Astrocyte of the cerebellum (primary cell): ENCODE measurements at regions not wholly inside any gene's neighbourhood (a gene's known extent, or its start where the extent isn't known, plus 50 kb on each side); places are given as distances from the start of the nearest gene placed in this dataset.
A peak's percentile ranks its signal among the peaks of the same experiment; 100 is the strongest.

Source experiments
- DNase-seq: peaks from one replicate; pipeline ENCODE4 v3.0.0-alpha.2; 2011; ENCODE audit warnings: low read depth
- H3K4me3 ChIP-seq: 2 replicates; pipeline ENCODE4 v1.5.1; 2011; ENCODE audit warnings: mild to moderate bottlenecking, low read depth, low read length, moderate library complexity
- in situ Hi-C: cut with HindIII; loops from 2 replicates; pipeline ENCODE4 v1.10.0; 2017; ENCODE audit warnings: low sequenced_read_pairs
- TF ChIP-seq, protein P1 (sequence below): IDR thresholded peaks from 2 replicates; pipeline ENCODE4 v1.5.1; 2012; ENCODE audit warnings: low read length, low read depth, moderate library complexity, mild to moderate bottlenecking; ENCODE audit errors: missing control alignments

DNA sequence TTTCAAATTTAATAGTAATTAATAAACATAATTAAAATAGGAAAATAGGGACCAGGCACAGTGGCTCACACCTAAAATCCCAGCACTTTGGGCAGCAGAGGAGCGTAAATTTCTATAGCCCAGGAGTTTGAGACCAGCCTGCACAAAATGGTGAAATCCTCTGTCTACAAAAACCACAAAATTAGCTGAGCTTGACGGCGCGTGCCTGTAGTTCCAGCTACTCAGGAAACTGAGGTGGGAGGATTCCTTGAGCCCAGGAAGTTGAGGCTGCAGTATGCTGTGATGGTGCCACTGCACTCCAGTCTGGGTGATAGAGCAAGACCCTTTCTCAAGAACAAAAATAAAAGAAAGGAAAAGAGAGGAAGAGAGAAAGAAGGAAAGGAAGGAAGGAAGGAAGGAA is 1387.0 kb upstream of the ADGRB3 start:
- TF ChIP-seq, protein P1, sequence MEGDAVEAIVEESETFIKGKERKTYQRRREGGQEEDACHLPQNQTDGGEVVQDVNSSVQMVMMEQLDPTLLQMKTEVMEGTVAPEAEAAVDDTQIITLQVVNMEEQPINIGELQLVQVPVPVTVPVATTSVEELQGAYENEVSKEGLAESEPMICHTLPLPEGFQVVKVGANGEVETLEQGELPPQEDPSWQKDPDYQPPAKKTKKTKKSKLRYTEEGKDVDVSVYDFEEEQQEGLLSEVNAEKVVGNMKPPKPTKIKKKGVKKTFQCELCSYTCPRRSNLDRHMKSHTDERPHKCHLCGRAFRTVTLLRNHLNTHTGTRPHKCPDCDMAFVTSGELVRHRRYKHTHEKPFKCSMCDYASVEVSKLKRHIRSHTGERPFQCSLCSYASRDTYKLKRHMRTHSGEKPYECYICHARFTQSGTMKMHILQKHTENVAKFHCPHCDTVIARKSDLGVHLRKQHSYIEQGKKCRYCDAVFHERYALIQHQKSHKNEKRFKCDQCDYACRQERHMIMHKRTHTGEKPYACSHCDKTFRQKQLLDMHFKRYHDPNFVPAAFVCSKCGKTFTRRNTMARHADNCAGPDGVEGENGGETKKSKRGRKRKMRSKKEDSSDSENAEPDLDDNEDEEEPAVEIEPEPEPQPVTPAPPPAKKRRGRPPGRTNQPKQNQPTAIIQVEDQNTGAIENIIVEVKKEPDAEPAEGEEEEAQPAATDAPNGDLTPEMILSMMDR: no peak
- in situ Hi-C loops: no loop called here
- DNase-seq: no peak
- H3K4me3 ChIP-seq: no peak overlapping the region

DNA sequence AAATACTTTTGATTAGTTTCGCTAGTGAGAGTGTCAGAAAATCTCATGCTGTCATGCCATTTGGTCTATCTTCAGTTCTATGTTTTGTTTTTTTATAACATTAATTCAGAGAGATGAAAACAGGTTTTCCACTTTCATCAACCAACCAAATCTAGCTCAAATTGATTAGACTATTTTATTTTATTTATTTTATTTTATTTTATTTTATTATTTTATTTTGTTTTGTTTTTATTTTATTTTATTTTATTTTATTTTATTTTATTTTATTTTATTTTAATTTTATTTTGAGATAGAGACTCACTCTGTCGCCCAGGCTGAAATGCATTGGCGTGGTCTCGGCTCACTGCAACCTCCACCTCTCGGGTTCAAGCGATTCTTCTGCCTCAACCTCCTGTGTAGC is 1391.0 kb upstream of the ADGRB3 start:
- in situ Hi-C loops: no loop called here
- DNase-seq: no peak
- H3K4me3 ChIP-seq: no peak overlapping the region
- TF ChIP-seq, protein P1: no peak

DNA sequence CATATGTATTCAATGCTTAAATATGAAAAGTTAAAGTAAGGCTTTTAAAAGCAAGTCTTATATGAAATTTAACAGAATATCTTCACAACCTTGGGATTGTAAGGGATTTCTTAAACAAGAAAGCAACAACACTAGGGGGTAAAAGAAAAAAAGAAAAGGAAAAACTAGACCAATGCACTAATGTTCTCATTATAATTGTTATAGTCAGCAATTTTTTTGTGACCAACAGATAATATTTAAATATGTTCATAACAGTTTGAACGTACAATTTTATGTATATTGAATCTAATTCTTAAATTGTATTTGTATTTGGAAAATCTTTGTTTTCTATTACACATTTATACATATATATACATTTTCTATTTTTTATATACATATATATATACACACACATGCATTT is 1397.8 kb upstream of the ADGRB3 start:
- no peak for DNase-seq
- TF ChIP-seq, protein P1: no peak
- H3K4me3 ChIP-seq: no peak overlapping the region
- in situ Hi-C loops: no loop called here

DNA sequence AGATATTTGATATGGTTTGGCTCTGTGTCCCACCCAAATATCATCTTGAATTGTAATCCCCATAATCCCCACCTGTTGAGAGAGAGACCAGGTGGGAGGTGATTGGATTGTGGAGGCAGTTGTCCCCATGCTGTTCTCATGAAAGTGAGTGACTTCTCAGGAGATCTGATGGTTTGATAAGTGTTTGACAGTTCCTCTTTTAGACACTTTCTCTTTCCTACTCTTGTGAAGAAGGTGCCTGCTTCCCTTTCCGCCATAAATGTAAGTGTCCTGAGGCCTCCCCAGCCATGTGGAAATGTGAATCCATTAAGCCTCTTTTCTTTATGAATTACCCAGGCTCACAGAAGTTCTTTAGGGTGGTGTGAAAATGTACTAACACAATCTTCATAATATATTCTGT is 1404.0 kb upstream of the ADGRB3 start:
- no peak for DNase-seq
- in situ Hi-C loops: no loop called here
- no peak overlapping the region for H3K4me3 ChIP-seq
- TF ChIP-seq, protein P1: no peak

DNA sequence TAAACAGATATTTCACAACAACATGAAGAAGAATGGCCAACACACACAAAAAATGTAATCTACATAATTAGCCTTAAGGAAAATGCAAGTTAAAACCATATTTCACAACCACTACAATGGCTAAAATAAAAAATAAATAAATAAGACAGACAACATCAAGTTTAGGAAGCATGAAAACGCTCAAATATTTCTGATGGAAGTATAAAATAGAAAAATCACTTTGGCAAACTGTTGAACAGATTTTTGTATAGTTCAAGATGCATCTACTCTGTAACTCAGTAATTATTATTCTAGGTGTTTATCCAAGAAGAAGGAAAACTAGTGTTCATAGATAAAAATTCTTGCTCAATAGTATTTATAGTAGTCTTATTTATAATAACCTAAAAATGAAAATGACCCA is 1410.1 kb upstream of the ADGRB3 start:
- TF ChIP-seq, protein P1: no peak
- H3K4me3 ChIP-seq: no peak overlapping the region
- in situ Hi-C loops: no loop called here
- DNase-seq: no peak

DNA sequence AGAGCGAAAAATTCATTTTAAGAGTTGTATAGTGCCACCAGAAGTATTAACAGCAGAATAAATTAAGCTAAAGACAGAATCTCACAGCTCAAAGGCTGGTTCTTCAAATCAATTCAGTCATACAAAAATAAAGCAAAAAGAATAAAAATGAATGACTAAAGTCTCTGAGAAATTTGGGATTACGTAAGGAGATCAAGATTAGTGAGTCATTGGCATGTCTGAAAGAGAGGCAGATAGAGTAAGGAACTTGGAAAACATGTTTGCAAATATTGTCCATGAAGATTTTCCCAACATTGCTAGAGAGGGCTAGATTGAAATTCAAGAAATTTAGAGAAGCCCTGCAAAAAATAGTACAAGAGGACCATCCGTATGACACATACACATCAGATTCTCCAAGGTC is 1413.9 kb upstream of the ADGRB3 start:
- in situ Hi-C loops: no loop called here
- TF ChIP-seq, protein P1: no peak
- no peak overlapping the region for H3K4me3 ChIP-seq
- no peak for DNase-seq

DNA sequence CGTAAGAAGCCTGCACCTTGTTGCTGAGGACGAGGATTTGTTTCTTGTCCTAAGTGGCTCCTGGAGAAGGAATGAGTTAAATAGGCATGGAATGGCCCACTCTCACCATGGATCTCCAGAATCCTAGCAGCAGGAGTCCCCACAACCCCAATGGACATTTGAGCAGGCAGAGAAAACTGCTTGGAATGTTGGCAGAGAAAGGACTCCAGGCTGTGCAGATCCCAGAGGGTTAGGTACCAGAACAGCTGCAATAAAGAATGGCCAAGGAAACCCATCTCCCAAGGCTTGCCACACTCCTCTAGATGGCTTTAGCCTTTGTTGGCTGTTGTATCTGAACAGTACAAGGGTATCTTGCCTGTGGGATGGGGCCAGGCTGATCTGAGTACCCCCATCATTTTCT is 1415.7 kb upstream of the ADGRB3 start:
- in situ Hi-C loops: no loop called here
- H3K4me3 ChIP-seq: no peak overlapping the region
- TF ChIP-seq, protein P1: no peak
- peak; percentile 9 for DNase-seq
